ENCODE measurements at regions not wholly inside any gene's neighbourhood (a gene's known extent, or its start where the extent isn't known, plus 50 kb on each side); places are given as distances from the start of the nearest gene placed in this dataset.

- TF ChIP-seq ZNF274 (IDR thresholded peaks at IDR 0.05; ENCODE audit: low read depth, low read length) (no peak), YY1 (IDR thresholded peaks at IDR 0.05; ENCODE audit: insufficient read depth, insufficient read length) (no peak), SUZ12 (IDR thresholded peaks at IDR 0.05; ENCODE audit: extremely low read depth, insufficient read depth, insufficient read length) (no peak)
- H3K9me3 ChIP-seq (ENCODE audit: insufficient read depth, low read length), result 0 out of 2 replicates have a peak, but pooled peaks cover 5% of the 10 kb centered on the region
- H3K4me1 ChIP-seq (ENCODE audit: insufficient read depth, insufficient read length), result no peaks in the 10 kb centered on the region
- H3K9ac ChIP-seq (ENCODE audit: insufficient read length, low read depth), result no peak overlapping the region
- DNase-seq (ENCODE audit: low read depth, low spot score), result no peak
- H3K27me3 ChIP-seq (ENCODE audit: insufficient read depth, insufficient read length), result no peaks in the 10 kb centered on the region
- no peak overlapping the region for H3K4me3 ChIP-seq (ENCODE audit: insufficient read length, low read depth)
- no peaks in the 10 kb centered on the region for H3K36me3 ChIP-seq (ENCODE audit: insufficient read depth, insufficient read length, low read length)
Measured at GRCh38 chr12:91384366-91384765, 201.7 kb upstream of the DCN start.

- Histone ChIP-seq H3K9ac (ENCODE audit: insufficient read length, low read depth) (no peak overlapping the region), H3K36me3 (ENCODE audit: insufficient read depth, insufficient read length, low read length) (no peaks in the 10 kb centered on the region), H3K4me3 (ENCODE audit: insufficient read length, low read depth) (no peak overlapping the region), H3K27me3 (ENCODE audit: insufficient read depth, insufficient read length) (no peaks in the 10 kb centered on the region), H3K9me3 (ENCODE audit: insufficient read depth, low read length) (0 out of 2 replicates have a peak, but pooled peaks cover 5% of the 10 kb centered on the region), H3K4me1 (ENCODE audit: insufficient read depth, insufficient read length) (no peaks in the 10 kb centered on the region)
- no peak for DNase-seq (ENCODE audit: low read depth, low spot score)
- no peak for TF ChIP-seq YY1 (IDR thresholded peaks at IDR 0.05; ENCODE audit: insufficient read depth, insufficient read length)
- TF ChIP-seq SUZ12 (IDR thresholded peaks at IDR 0.05; ENCODE audit: extremely low read depth, insufficient read depth, insufficient read length), result no peak
- TF ChIP-seq ZNF274 (IDR thresholded peaks at IDR 0.05; ENCODE audit: low read depth, low read length), result no peak
Measured at GRCh38 chr12:91383099-91383498, 200.5 kb upstream of the DCN start.

GRCh38 chr12:91382081-91382543 lies 199.5 kb upstream of the DCN start:
- peak; percentile 88 for DNase-seq (ENCODE audit: low read depth, low spot score)

GRCh38 chr12:91381309-91381804 lies 198.7 kb upstream of the DCN start:
- no peaks in the 10 kb centered on the region for H3K36me3 ChIP-seq (ENCODE audit: insufficient read depth, insufficient read length, low read length)
- H3K27me3 ChIP-seq (ENCODE audit: insufficient read depth, insufficient read length), result no peaks in the 10 kb centered on the region
- peak; percentile 88 for DNase-seq (ENCODE audit: low read depth, low spot score)
- 0 out of 2 replicates have a peak, but pooled peaks cover 5% of the 10 kb centered on the region for H3K9me3 ChIP-seq (ENCODE audit: insufficient read depth, low read length)
- TF ChIP-seq ZNF274 (IDR thresholded peaks at IDR 0.05; ENCODE audit: low read depth, low read length), result no peak
- TF ChIP-seq YY1 (IDR thresholded peaks at IDR 0.05; ENCODE audit: insufficient read depth, insufficient read length), result no peak
- TF ChIP-seq SUZ12 (IDR thresholded peaks at IDR 0.05; ENCODE audit: extremely low read depth, insufficient read depth, insufficient read length), result no peak
- no peaks in the 10 kb centered on the region for H3K4me1 ChIP-seq (ENCODE audit: insufficient read depth, insufficient read length)
- no peak overlapping the region for H3K4me3 ChIP-seq (ENCODE audit: insufficient read length, low read depth)
- H3K9ac ChIP-seq (ENCODE audit: insufficient read length, low read depth), result no peak overlapping the region

More at GRCh38 chr12:91382081-91382543, 199.5 kb upstream of the DCN start:
- 0 out of 2 replicates have a peak, but pooled peaks cover 5% of the 10 kb centered on the region for H3K9me3 ChIP-seq (ENCODE audit: insufficient read depth, low read length)
- no peaks in the 10 kb centered on the region for H3K27me3 ChIP-seq (ENCODE audit: insufficient read depth, insufficient read length)
- peak overlapping the region; percentile 0 for H3K4me3 ChIP-seq (ENCODE audit: insufficient read length, low read depth)
- no peaks in the 10 kb centered on the region for H3K4me1 ChIP-seq (ENCODE audit: insufficient read depth, insufficient read length)
- H3K36me3 ChIP-seq (ENCODE audit: insufficient read depth, insufficient read length, low read length), result no peaks in the 10 kb centered on the region
- peak overlapping the region; percentile 23 for H3K9ac ChIP-seq (ENCODE audit: insufficient read length, low read depth)
- no peak for TF ChIP-seq YY1 (IDR thresholded peaks at IDR 0.05; ENCODE audit: insufficient read depth, insufficient read length)
- no peak for TF ChIP-seq SUZ12 (IDR thresholded peaks at IDR 0.05; ENCODE audit: extremely low read depth, insufficient read depth, insufficient read length)
- no peak for TF ChIP-seq ZNF274 (IDR thresholded peaks at IDR 0.05; ENCODE audit: low read depth, low read length)

GRCh38 chr12:91380631-91381030 lies 198.0 kb upstream of the DCN start:
- no peak for DNase-seq (ENCODE audit: low read depth, low spot score)
- H3K27me3 ChIP-seq (ENCODE audit: insufficient read depth, insufficient read length), result no peaks in the 10 kb centered on the region
- TF ChIP-seq YY1 (IDR thresholded peaks at IDR 0.05; ENCODE audit: insufficient read depth, insufficient read length), result no peak
- no peak for TF ChIP-seq SUZ12 (IDR thresholded peaks at IDR 0.05; ENCODE audit: extremely low read depth, insufficient read depth, insufficient read length)
- no peak for TF ChIP-seq ZNF274 (IDR thresholded peaks at IDR 0.05; ENCODE audit: low read depth, low read length)
- no peaks in the 10 kb centered on the region for H3K4me1 ChIP-seq (ENCODE audit: insufficient read depth, insufficient read length)
- H3K4me3 ChIP-seq (ENCODE audit: insufficient read length, low read depth), result no peak overlapping the region
- H3K9ac ChIP-seq (ENCODE audit: insufficient read length, low read depth), result no peak overlapping the region
- no peaks in the 10 kb centered on the region for H3K36me3 ChIP-seq (ENCODE audit: insufficient read depth, insufficient read length, low read length)
- 0 out of 2 replicates have a peak, but pooled peaks cover 5% of the 10 kb centered on the region for H3K9me3 ChIP-seq (ENCODE audit: insufficient read depth, low read length)

GRCh38 chr12:91379051-91379775 lies 196.6 kb upstream of the DCN start:
- no peaks in the 10 kb centered on the region for H3K27me3 ChIP-seq (ENCODE audit: insufficient read depth, insufficient read length)
- DNase-seq (ENCODE audit: low read depth, low spot score), result no peak
- H3K9ac ChIP-seq (ENCODE audit: insufficient read length, low read depth), result no peak overlapping the region
- 0 out of 2 replicates have a peak, but pooled peaks cover 5% of the 10 kb centered on the region for H3K9me3 ChIP-seq (ENCODE audit: insufficient read depth, low read length)
- TF ChIP-seq ZNF274 (IDR thresholded peaks at IDR 0.05; ENCODE audit: low read depth, low read length), result no peak
- no peak for TF ChIP-seq YY1 (IDR thresholded peaks at IDR 0.05; ENCODE audit: insufficient read depth, insufficient read length)
- no peak for TF ChIP-seq SUZ12 (IDR thresholded peaks at IDR 0.05; ENCODE audit: extremely low read depth, insufficient read depth, insufficient read length)
- no peak overlapping the region for H3K4me3 ChIP-seq (ENCODE audit: insufficient read length, low read depth)
- no peaks in the 10 kb centered on the region for H3K4me1 ChIP-seq (ENCODE audit: insufficient read depth, insufficient read length)
- H3K36me3 ChIP-seq (ENCODE audit: insufficient read depth, insufficient read length, low read length), result no peaks in the 10 kb centered on the region

- Histone ChIP-seq H3K27me3 (ENCODE audit: insufficient read depth, insufficient read length) (no peaks in the 10 kb centered on the region), H3K9ac (ENCODE audit: insufficient read length, low read depth) (no peak overlapping the region), H3K4me3 (ENCODE audit: insufficient read length, low read depth) (no peak overlapping the region), H3K9me3 (ENCODE audit: insufficient read depth, low read length) (no peaks in the 10 kb centered on the region), H3K36me3 (ENCODE audit: insufficient read depth, insufficient read length, low read length) (no peaks in the 10 kb centered on the region), H3K4me1 (ENCODE audit: insufficient read depth, insufficient read length) (no peaks in the 10 kb centered on the region)
- DNase-seq (ENCODE audit: low read depth, low spot score), result no peak
- TF ChIP-seq YY1 (IDR thresholded peaks at IDR 0.05; ENCODE audit: insufficient read depth, insufficient read length) (no peak), ZNF274 (IDR thresholded peaks at IDR 0.05; ENCODE audit: low read depth, low read length) (no peak), SUZ12 (IDR thresholded peaks at IDR 0.05; ENCODE audit: extremely low read depth, insufficient read depth, insufficient read length) (no peak)
Measured at GRCh38 chr12:91377436-91377835, 194.8 kb upstream of the DCN start.
